HEK293 (cell line): ENCODE measurements at regions not wholly inside any gene's neighbourhood (a gene's known extent, or its start where the extent isn't known, plus 50 kb on each side); places are given as distances from the start of the nearest gene placed in this dataset.

Experiments used
- ZBTB21 ChIP-seq: fragments of 450-650 bp; formaldehyde crosslinking; IDR thresholded peaks from 2 replicates; pipeline ENCODE4 v1.5.1; 2017; ENCODE audit warnings: missing biosample characterization, missing genetic modification characterization
- ZNF16 ChIP-seq: fragments of 450-650 bp; formaldehyde crosslinking; IDR thresholded peaks from 2 replicates; pipeline ENCODE4 v1.5.1; 2016; ENCODE audit warnings: low read depth, missing biosample characterization, missing genetic modification characterization
- ZNF311 ChIP-seq: fragments of 450-650 bp; formaldehyde crosslinking; IDR thresholded peaks from 2 replicates; pipeline ENCODE4 v1.5.1; 2017; ENCODE audit warnings: missing biosample characterization, missing genetic modification characterization, borderline replicate concordance
- TF ChIP-seq, protein P1 (sequence below): fragments of 450-650 bp; formaldehyde crosslinking; IDR thresholded peaks from 2 replicates; pipeline ENCODE4 v1.5.1; 2016; ENCODE audit warnings: missing biosample characterization, missing genetic modification characterization
- TF ChIP-seq, protein P2 (sequence below): fragments of 450-650 bp; formaldehyde crosslinking; IDR thresholded peaks from 2 replicates; pipeline ENCODE4 v1.5.1; 2016; ENCODE audit warnings: missing biosample characterization, missing genetic modification characterization
- TF ChIP-seq, protein P3 (sequence below): fragments of 450-650 bp; formaldehyde crosslinking; IDR thresholded peaks from 2 replicates; pipeline ENCODE4 v1.5.1; 2017; ENCODE audit warnings: missing biosample characterization, mild to moderate bottlenecking, missing genetic modification characterization, moderate library complexity

DNA sequence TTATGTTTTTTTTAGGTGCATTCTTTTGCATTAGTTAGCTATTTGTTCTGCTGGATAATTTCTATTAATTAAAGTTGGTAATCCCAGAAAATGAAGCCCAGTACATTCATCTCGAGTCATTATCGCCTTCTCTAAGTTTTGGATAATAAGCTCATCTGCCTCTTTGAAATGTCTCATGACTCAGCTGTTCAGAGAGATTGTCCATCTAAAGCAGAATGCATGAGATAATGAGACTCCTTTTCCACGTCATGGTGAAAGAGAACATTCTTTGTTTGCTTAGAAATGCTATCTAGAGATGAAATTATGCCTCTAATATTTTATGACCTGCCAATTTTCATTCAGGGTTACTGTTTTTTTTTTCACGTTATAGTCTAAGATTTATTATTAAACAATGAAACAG is 374.7 kb upstream of the GOLIM4 start:
- TF ChIP-seq, protein P1, sequence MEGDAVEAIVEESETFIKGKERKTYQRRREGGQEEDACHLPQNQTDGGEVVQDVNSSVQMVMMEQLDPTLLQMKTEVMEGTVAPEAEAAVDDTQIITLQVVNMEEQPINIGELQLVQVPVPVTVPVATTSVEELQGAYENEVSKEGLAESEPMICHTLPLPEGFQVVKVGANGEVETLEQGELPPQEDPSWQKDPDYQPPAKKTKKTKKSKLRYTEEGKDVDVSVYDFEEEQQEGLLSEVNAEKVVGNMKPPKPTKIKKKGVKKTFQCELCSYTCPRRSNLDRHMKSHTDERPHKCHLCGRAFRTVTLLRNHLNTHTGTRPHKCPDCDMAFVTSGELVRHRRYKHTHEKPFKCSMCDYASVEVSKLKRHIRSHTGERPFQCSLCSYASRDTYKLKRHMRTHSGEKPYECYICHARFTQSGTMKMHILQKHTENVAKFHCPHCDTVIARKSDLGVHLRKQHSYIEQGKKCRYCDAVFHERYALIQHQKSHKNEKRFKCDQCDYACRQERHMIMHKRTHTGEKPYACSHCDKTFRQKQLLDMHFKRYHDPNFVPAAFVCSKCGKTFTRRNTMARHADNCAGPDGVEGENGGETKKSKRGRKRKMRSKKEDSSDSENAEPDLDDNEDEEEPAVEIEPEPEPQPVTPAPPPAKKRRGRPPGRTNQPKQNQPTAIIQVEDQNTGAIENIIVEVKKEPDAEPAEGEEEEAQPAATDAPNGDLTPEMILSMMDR = no peak
- TF ChIP-seq, protein P2, sequence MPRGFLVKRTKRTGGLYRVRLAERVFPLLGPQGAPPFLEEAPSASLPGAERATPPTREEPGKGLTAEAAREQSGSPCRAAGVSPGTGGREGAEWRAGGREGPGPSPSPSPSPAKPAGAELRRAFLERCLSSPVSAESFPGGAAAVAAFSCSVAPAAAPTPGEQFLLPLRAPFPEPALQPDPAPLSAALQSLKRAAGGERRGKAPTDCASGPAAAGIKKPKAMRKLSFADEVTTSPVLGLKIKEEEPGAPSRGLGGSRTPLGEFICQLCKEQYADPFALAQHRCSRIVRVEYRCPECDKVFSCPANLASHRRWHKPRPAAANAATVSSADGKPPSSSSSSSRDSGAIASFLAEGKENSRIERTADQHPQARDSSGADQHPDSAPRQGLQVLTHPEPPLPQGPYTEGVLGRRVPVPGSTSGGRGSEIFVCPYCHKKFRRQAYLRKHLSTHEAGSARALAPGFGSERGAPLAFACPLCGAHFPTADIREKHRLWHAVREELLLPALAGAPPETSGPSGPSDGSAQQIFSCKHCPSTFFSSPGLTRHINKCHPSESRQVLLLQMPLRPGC = no peak
- TF ChIP-seq ZNF311 (tag by site-specific recombination) = no peak
- no peak for TF ChIP-seq ZNF16 (tag by site-specific recombination)
- TF ChIP-seq, protein P3, sequence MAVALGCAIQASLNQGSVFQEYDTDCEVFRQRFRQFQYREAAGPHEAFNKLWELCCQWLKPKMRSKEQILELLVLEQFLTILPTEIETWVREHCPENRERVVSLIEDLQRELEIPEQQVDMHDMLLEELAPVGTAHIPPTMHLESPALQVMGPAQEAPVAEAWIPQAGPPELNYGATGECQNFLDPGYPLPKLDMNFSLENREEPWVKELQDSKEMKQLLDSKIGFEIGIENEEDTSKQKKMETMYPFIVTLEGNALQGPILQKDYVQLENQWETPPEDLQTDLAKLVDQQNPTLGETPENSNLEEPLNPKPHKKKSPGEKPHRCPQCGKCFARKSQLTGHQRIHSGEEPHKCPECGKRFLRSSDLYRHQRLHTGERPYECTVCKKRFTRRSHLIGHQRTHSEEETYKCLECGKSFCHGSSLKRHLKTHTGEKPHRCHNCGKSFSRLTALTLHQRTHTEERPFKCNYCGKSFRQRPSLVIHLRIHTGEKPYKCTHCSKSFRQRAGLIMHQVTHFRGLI = no peak
- no peak for TF ChIP-seq ZBTB21 (tag by site-specific recombination)
